GM18502 (cell line): ENCODE measurements at regions not wholly inside any gene's neighbourhood (a gene's known extent, or its start where the extent isn't known, plus 50 kb on each side); places are given as distances from the start of the nearest gene placed in this dataset.
"Not testable (repeated sequence)": the region's sequence is repeated elsewhere in the genome, so short reads cannot be mapped to it uniquely, and the experiment has no call there.

ENCODE experiments used
- ATAC-seq: cut with Tn5 transposase; IDR thresholded peaks from one replicate; pipeline ENCODE4 v1.9.1; 2021; ENCODE audit warnings: mild to moderate bottlenecking; ENCODE audit not compliant: unreplicated experiment, poor library complexity

GRCh38 chr3:69496856-69497255 lies 111.0 kb upstream of the FRMD4B start:
- no peak for ATAC-seq

GRCh38 chr3:69494185-69494584 lies 108.3 kb upstream of the FRMD4B start:
- no peak for ATAC-seq

GRCh38 chr3:69493157-69493556 lies 107.3 kb upstream of the FRMD4B start:
- ATAC-seq, result no peak

DNA sequence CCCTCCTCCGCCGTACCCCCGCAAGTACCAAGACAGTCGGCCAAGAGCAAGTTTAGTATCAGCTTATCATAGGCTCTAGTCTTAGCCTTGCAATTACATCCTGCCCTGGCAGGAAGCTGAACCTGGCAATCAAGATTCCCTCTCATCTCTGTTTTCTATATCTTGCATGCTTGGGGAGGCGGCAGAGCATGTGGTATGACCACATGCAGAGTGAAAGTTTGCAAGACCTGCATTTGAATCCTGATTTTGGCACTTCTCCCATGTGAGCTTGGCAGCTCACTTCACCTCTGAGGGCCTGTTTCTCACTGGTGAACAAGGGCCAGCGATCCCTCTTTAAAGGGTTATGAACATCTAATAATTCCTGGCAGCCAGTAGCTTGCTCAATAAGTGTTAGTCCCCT lies 106.1 kb upstream of the FRMD4B start:
- ATAC-seq, result no peak

DNA sequence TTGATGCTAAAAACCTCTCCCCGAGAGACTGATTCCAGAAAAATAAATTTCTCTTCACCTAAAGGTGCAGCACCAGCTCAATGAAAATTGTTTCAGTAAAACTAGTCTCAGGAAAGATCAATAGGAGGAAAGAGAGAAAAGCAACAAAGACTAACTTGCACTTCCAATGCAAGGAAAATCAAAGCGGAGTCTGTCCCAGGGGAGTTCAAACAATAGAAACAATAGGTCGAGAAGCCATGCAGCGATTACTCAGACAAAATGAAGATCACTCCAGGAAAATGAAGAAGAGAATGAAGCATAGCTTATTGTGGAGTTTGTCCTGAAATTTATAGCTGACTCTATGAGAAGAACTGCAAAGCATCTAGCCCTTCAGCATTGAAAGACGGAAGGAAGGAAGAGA lies 105.1 kb upstream of the FRMD4B start:
- no peak for ATAC-seq

DNA sequence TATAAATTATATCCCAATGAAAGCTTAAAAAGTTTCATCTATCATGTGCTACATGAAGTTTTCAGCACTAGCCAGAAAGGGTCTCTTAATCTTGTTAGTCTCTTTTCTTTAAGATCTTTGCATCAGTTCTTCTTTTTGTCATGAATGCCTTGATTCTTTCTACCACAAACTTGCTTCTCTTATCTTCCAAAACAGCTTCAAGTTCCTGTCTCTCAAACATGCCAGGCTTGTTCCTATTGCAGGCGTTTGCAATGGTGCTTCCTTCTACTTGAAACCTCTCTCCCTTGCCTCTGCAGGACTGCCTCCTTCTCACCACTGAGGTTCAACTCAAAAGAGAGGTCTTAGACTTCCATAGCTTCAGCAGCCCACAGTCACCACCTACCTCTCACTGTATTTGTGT lies 104.3 kb upstream of the FRMD4B start:
- ATAC-seq, result no peak

GRCh38 chr3:69488026-69488425 lies 102.1 kb upstream of the FRMD4B start:
- no peak for ATAC-seq

GRCh38 chr3:69485489-69485888 lies 99.6 kb upstream of the FRMD4B start:
- no peak for ATAC-seq

- ATAC-seq, result no peak
Observed at GRCh38 chr3:69484507-69485393, 98.9 kb upstream of the FRMD4B start.

- ATAC-seq, result no peak
Observed at GRCh38 chr3:69483449-69483848, 97.6 kb upstream of the FRMD4B start.

DNA sequence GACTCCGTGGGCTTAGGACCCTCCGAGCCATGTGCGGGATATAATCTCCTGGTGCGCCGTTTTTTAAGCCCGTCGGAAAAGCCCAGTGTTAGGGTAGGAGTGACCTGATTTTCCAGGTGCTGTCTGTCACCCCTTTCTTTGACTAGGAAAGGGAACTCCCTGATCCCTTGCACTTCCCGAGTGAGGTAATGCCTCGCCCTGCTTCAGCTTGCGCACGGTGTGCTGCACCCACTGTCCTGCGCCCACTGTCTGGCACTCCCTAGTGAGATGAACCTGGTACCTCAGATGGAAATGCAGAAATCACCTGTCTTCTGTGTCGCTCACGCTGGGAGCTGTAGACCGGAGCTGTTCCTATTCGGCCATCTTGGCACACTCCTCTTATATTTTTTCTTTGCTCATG lies 95.1 kb upstream of the FRMD4B start:
- ATAC-seq, result not testable (repeated sequence)

DNA sequence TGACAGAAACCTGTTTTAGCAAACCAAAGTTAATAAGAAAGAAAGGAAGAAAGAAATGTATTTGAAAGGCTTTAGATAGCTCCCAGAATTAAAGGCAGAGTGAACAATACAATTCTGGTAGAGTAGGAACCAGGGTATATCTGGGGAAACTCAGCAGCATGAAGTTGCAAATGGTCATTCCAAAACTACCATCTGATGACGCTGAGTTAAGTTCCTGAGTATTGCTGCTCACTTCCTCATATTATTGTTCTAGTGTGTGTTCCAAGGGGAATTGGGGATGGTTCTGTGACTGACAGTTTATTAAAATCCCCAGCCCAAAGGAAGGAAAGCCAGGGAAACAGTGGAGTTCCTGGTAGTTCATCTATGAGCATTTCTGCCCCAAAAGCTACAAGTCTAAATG lies 88.3 kb upstream of the FRMD4B start:
- no peak for ATAC-seq

- no peak for ATAC-seq
Observed at GRCh38 chr3:69472093-69472492, 86.2 kb upstream of the FRMD4B start.

- no peak for ATAC-seq
Observed at GRCh38 chr3:69463531-69463930, 77.6 kb upstream of the FRMD4B start.

DNA sequence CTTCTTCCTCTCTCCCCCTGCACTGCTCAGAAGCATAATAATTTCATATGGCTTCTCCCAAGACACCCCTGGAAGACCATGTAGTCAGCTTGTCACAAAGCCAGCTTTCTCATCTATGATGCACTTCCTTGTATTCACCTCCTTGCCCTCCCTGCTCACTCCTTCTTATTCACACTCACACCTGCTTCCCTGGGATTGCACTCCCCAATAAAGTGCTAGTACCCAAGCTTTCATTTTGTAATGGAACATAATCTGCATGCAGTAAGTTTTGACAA lies 76.9 kb upstream of the FRMD4B start:
- no peak for ATAC-seq

DNA sequence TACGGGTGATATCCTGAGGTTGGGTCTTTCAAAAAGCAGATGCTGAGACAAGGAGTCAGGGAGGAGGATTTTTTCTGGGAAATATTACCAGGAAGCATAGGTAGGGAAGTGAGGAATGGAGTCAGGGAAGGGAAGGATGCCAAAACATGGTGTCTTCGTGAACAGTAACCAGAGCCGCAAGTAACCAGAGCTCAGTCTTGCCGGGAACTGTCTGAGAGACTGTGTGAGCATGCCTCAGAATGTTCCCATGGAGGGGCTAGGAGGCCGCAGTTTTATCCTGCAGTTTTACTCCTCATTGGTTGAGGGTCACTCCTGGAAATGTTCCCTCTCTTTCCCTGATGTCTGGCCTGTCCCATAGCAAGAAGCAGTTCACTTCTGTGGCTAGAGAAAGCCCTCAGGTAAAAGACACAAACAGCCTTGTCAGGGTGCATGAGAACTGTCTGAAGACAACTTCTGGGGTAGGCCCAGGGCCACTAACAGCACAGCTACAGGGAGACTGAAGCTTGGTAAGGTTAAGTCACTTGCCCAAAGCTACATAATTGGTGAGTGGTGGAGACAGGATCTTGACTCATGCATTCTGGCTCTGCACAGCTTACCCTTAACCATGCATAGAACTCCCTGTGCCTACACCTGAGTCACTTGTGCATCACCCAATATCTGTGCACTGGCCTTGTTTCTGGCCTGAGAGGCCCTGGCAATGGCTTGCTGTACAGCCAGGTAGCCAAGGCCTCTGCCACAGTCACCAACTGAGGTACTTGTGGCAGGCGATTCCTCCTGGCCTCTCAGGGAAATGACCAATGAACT lies 76.3 kb upstream of the FRMD4B start:
- no peak for ATAC-seq

- no peak for ATAC-seq
Observed at GRCh38 chr3:69460034-69460433, 74.1 kb upstream of the FRMD4B start.

DNA sequence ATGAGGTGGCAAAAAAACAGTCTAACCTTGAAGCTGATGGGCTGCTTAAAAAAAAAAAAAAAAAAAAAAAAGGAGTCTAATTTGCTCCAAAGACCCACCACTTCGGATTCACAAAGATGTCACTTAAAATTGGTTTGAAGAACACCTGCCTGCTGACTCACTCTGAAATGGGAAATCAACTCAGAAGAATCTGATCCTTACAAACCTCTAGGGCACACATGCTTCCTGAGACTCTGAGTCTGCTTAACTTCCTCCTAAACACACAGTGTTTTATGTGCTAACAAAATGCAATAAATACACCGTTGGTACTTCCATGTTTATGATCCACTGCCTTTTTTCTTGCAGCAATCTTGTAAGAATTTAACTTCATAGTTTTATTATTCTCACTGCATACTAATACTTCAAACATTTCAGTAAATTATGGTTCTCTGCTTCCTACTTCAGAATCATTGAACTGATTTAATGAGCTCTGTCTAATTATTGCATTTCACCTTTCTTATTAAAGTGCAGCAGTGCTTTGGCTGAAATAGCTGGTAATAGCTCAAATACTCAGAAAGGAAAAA lies 73.0 kb upstream of the FRMD4B start:
- no peak for ATAC-seq

GRCh38 chr3:69456631-69457030 lies 70.7 kb upstream of the FRMD4B start:
- no peak for ATAC-seq

GRCh38 chr3:69454204-69454787 lies 68.4 kb upstream of the FRMD4B start:
- ATAC-seq, result no peak

GRCh38 chr3:69452295-69452694 lies 66.4 kb upstream of the FRMD4B start:
- ATAC-seq, result no peak
